Suppressor macrophage treated with lipopolysaccharide for 1 hour (primary cell): ENCODE measurements at regions not wholly inside any gene's neighbourhood (a gene's known extent, or its start where the extent isn't known, plus 50 kb on each side); places are given as distances from the start of the nearest gene placed in this dataset.

Experiments
- DNase-seq, 3 donors: peaks; one replicate each; pipeline ENCODE4 v3.0.0-alpha.2; 2020 to 2022

DNA sequence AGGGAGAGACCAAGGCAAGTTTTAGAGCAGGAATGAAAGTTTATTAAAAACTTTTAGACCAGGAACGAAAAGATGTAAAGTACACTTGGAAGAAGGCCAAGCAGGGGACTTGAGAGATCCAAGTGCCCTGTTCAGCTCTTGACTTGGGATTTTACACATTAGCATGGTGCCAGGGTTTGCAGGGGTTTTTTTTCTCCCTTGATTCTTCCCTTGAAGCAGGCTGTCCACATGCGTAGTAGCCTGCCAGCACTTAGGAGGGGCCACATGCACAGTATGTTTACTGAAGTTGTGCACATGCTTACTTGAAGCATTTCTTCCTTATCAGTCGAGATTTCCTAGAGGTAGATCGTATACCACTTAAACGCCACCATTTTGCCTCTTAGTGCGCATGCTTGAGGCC is 277.5 kb upstream of the AGTR1 start:
- DNase-seq: no peak

DNA sequence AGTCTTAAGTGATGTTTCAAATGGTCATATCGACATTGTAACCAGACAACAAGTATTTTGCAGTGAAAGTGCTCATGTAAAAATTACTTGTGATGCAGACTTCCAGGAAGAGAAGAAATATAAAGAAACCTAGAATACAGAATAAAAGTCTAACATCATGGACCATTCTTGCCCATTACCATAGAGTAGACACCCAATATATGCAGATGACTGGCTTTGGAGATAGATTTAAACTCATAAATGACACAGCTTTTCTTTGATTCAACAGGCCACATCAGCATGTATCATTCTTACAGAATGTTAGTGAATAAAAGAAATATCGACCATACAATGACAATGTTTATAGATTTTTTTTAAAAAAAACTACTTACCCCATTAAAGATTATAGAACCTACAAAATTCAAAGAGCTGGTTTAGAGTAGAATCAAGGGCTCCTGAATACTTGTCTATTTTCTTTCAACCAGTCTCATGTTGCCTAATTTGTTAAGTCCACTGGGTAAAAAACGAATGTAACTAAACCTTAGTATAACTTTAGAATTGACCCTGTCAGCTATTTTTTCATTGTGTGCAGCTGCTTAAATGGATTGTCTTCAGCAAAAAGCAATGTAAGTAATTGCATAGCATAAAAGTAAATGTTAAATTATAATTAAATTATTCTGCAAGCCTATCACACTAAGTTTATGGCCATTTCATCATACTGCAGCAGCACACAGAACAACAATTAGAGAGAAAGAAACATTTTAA is 268.7 kb upstream of the AGTR1 start:
- DNase-seq: no peak

- no peak for DNase-seq
Measured at GRCh38 chr3:148433665-148434064, 264.0 kb upstream of the AGTR1 start.

DNA sequence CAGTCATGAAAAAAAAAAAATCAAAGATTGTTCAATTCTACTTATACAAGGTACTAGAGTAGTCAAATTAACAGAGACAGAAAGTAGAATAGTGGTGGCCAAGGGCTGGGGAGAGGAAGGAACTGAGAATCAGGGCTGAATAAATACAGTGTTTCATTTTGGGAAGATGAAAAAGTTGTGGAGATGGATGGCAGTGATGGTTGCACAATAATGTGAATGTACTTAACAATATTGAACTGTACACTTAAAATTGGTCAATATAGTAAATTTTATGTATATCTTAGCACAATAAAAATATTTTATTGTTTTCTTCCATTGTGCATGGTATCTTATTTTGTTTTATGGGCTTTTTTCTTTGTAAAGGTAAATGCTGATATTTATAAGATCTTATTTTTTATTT is 262.2 kb upstream of the AGTR1 start:
- DNase-seq: no peak

- no peak for DNase-seq
Measured at GRCh38 chr3:148439254-148439822, 258.4 kb upstream of the AGTR1 start.

- no peak for DNase-seq
Measured at GRCh38 chr3:148441191-148441590, 256.5 kb upstream of the AGTR1 start.

DNA sequence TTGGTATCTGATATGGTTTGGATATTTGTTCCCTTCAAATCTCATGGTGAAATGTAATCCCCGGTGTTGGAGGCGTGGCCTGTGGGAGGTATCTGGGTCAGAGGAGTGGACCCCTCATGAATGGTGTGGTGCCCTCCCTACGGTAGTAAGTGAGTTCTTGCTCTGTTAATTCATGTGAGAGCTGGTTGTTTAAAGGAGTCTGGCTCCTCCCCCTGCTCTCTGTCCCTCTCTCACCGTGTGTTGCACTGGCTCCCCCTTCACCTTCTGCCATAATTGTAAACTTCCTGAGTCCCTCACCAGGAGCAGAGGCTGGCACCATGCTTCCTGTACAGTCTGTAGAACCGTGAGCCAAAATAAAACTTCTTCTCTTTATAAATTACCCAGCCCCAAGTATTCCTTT is 246.9 kb upstream of the AGTR1 start:
- no peak for DNase-seq

DNA sequence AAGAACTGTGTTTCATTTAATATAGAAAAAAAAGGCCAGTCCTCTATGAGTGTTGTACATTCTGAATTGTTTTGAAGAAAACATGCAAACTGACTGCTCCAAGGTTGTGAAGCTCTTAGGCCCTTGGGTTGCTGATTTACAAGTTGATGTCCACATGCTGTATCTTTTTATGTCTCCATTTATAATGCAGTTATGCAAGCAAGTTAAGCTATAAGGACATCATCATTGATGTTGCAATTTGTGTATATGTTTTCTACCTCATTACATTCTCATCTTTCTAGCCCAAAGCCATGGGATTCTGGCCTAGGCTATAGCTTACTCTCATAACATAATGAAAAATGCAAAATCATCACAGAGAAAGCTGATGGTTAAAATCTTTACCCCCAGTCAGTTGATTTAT is 245.7 kb upstream of the AGTR1 start:
- DNase-seq: no peak

DNA sequence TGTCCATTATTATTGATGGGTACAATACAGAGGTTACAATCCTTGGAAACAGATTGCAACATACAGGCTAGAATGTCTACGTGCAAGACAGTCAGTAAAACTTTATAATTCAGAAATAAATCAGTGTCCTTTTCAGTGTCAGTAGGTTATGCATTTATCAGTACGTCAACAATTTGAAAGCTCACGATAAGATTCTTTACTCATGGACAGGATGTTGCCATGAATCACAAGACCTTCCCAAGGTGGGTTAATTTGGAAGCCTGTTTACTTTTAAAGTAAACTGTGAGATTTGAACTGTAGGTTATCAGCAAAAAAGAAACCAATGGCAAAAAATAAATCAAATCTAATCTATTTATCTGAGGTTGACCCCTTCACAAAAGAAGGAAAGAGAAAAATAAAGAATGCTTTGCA is 243.9 kb upstream of the AGTR1 start:
- no peak for DNase-seq

DNA sequence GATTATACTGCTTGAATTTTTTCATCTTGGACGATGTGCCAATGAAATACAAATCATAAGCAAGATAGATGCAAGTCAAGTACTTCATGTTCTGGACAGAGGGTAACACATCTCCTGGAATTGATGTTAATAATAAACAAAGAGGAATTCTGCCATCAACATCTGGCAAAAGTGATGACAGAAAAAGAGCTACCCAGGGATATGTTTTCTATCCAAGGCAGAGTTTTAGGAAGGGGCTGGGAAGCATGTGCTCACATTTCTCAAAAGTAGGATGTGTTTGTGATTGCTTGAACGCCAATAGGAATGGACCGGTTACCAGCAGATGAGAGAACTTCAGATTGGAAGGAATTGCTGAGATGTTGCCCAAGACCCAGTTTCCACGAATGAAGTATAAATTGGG is 242.6 kb upstream of the AGTR1 start:
- no peak for DNase-seq

- no peak for DNase-seq
Measured at GRCh38 chr3:148457886-148458285, 239.8 kb upstream of the AGTR1 start.

- DNase-seq: peak; percentile 1 to 44 (median 25)
Measured at GRCh38 chr3:148459931-148460513, 237.7 kb upstream of the AGTR1 start.

DNA sequence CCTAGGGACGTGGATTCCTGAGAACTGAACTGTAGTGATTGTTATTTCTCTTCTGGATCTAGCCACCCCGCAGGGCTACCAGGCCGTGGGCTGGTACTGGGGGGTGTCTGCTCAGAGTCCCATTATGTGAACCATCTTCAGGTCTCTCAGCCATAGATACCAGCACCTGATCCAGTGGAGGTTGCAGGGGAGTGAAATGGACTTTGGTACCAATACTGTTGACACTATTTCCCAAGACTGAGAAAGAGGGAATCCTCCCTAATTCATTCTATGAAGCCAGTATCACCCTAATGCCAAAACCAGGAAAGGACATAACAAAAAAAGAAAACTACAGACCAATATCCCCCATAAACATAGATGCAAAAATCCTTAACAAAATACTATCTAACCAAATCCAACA is 237.0 kb upstream of the AGTR1 start:
- no peak for DNase-seq

DNA sequence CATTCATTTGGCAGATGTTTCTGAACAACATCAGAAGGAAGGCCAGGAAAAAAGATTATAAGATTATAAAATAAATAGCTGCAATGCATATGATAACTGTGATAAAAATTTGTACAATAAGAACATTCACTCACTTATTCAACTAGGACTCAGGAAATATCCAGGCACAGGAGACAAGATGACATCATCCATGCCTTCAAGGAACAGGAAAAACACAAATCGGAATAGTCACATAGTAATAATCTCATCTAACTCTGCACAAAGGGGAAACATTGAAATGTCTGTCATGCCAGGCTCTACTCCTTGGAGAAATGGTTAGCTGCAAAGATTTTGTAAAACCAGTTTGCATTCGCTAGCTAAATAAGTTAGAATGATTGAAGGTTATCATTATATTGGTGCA is 233.5 kb upstream of the AGTR1 start:
- DNase-seq: no peak

DNA sequence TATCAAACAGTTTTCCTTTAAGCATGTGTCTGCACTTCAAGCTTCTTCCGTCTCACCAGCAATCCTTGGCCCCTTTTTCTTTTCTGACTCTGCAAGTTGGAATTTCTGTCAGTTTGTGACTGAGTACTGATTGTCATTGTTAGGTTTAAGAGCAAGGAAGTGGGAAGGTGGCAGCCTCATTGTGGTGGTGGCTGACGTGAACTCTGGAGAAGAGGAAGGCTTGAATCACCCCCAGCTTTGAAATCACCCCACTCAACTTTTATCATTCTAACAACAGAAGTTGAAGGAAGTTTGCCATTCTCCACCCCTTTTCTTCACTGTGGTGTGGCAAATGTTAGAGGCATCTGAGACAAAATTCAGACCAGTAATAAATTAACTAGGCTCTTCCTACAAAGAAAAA is 231.6 kb upstream of the AGTR1 start:
- peak; percentile 5 to 36 (median 20) for DNase-seq

DNA sequence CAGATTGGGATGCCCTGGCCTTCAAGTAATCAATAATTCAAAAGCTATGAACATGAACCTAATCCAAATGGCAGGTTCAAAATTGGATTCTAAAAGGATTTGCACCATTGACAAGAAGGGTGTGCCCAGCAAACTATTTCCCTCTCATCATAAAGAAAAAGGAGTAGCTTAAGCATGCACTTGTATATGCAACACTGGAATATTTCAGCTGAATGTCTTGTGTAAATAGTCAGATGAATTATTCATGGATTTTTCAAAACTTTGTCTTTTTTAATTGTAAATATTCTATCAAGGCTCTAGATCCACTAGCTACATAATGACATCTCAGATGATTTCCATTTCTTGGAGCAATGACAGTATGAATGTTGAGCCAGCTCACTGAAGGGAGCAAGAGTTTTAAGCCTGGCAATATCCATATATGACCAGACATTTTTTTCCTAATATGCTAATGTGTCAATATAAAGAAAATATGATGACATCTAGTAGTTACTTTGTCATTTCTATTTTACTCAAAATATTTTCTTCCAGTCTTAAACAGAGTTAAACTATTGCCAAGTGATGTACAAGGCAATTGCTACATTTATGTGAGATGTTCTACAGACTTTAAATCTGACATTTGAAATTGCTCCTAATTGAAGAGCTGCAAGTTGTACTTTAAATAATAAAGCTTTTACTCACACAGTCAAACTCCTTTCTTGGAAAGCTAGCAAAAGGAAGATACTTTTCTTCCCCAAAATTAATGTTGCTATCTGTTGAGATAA is 230.5 kb upstream of the AGTR1 start:
- DNase-seq: no peak

GRCh38 chr3:148477375-148477774 is 220.3 kb upstream of the AGTR1 start:
- DNase-seq: no peak

DNA sequence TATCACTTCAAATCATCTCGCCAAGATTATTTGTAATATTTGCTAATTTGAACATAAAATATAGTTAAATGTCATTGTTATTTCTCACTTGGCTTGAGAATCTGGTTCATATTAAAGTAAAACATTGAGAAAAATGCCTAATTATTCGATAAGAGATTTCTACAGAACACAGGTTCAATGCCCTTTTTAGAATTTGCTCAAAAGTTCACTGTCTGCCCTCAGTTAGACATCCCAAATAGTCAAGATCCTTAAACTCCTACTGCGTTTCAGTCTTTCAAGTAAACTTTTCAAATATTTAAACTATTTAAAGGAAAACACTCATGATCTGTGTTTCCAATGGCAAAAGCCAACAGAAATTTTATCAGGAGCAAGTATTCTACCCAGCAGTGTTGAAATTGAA is 204.1 kb upstream of the AGTR1 start:
- no peak for DNase-seq

DNA sequence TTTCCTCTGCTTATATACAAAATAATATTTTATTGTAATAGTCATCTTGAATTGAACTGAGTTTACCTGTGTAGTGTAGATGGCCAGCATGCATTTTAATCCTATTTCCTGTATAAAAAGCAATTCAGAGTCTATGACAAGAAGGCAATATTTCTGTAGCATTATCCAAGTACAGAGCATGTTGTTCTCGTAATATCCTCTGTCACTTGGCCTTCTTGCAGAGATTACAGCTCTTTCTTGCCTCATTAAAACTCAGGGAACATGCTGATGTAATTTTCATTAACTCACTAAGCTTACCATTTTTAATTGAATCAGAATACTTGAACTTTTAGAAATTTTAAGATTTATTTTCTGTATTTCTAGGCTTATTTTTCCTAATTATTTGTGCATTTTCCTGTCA is 203.3 kb upstream of the AGTR1 start:
- no peak for DNase-seq

GRCh38 chr3:148500881-148501280 is 196.8 kb upstream of the AGTR1 start:
- DNase-seq: no peak

- DNase-seq: no peak
Measured at GRCh38 chr3:148510116-148510515, 187.6 kb upstream of the AGTR1 start.

- no peak for DNase-seq
Measured at GRCh38 chr3:148510561-148510960, 187.1 kb upstream of the AGTR1 start.

GRCh38 chr3:148512648-148513047 is 185.1 kb upstream of the AGTR1 start:
- no peak for DNase-seq

- DNase-seq: no peak
Measured at GRCh38 chr3:148513096-148513543, 184.6 kb upstream of the AGTR1 start.
